GM12891 (cell line): ENCODE measurements at regions not wholly inside any gene's neighbourhood (a gene's known extent, or its start where the extent isn't known, plus 50 kb on each side); places are given as distances from the start of the nearest gene placed in this dataset.

Experiments
- PAX5 ChIP-seq: IDR thresholded peaks from 2 replicates; pipeline ENCODE4 v1.6.1; 2011; ENCODE audit warnings: low read length, moderate library complexity, mild to moderate bottlenecking; ENCODE audit not compliant: insufficient read depth, severe bottlenecking
- POLR2A ChIP-seq: IDR thresholded peaks from 2 replicates; pipeline ENCODE4 v1.6.1; 2011; ENCODE audit warnings: low read depth, low read length, control low read depth
- POLR2AphosphoS5 ChIP-seq: IDR thresholded peaks from 2 replicates; pipeline ENCODE4 v1.6.1; 2011; ENCODE audit warnings: low read depth, low read length, control low read depth
- SPI1 ChIP-seq: IDR thresholded peaks from 2 replicates; pipeline ENCODE4 v1.6.1; 2011; ENCODE audit warnings: low read depth, low read length, control low read depth
- TAF1 ChIP-seq: IDR thresholded peaks from 2 replicates; pipeline ENCODE4 v1.6.1; 2011; ENCODE audit warnings: low read depth, low read length, control low read depth

- TF ChIP-seq POLR2AphosphoS5: no peak
- TF ChIP-seq POLR2A: no peak
- no peak for TF ChIP-seq TAF1
- no peak for TF ChIP-seq SPI1
- TF ChIP-seq PAX5: no peak
Observed at GRCh38 chr4:14581741-14582140, 420.5 kb upstream of the CPEB2 start.
